Brain microvascular endothelial cell (primary cell): ENCODE measurements at regions not wholly inside any gene's neighbourhood (a gene's known extent, or its start where the extent isn't known, plus 50 kb on each side); places are given as distances from the start of the nearest gene placed in this dataset.

Experiments used
- DNase-seq: peaks from one replicate; pipeline ENCODE4 v3.0.0-alpha.2; 2020
- H3K27ac ChIP-seq: fragments of 250-450 bp; sonication (Bioruptor Pico); 2 replicates; pipeline ENCODE4 v1.5.1; 2020; ENCODE audit warnings: mild to moderate bottlenecking, moderate library complexity
- H3K27me3 ChIP-seq: fragments of 250-450 bp; sonication (Bioruptor Pico); replicated peaks from 2 replicates; pipeline ENCODE4 v1.5.1; 2020; ENCODE audit warnings: mild to moderate bottlenecking
- H3K36me3 ChIP-seq: fragments of 250-450 bp; sonication (Bioruptor Pico); replicated peaks from 2 replicates; pipeline ENCODE4 v1.5.1; 2020; ENCODE audit warnings: mild to moderate bottlenecking
- H3K4me3 ChIP-seq: 2 replicates; pipeline ENCODE4 v1.5.1; 2011; ENCODE audit warnings: low read depth, mild to moderate bottlenecking, control low read depth, low read length, moderate library complexity
- in situ Hi-C: cut with HindIII; loops from 2 replicates; pipeline ENCODE4 v1.10.0; 2017; ENCODE audit warnings: low sequenced_read_pairs, low pct_ligation_motif_present
- TF ChIP-seq, protein P1 (sequence below): IDR thresholded peaks from 2 replicates; pipeline ENCODE4 v1.5.1; 2011; ENCODE audit warnings: low read depth, mild to moderate bottlenecking, moderate library complexity, low read length, control low read depth, inconsistent platforms; ENCODE audit errors: missing control alignments

- no peak overlapping the region for H3K4me3 ChIP-seq
- TF ChIP-seq, protein P1, sequence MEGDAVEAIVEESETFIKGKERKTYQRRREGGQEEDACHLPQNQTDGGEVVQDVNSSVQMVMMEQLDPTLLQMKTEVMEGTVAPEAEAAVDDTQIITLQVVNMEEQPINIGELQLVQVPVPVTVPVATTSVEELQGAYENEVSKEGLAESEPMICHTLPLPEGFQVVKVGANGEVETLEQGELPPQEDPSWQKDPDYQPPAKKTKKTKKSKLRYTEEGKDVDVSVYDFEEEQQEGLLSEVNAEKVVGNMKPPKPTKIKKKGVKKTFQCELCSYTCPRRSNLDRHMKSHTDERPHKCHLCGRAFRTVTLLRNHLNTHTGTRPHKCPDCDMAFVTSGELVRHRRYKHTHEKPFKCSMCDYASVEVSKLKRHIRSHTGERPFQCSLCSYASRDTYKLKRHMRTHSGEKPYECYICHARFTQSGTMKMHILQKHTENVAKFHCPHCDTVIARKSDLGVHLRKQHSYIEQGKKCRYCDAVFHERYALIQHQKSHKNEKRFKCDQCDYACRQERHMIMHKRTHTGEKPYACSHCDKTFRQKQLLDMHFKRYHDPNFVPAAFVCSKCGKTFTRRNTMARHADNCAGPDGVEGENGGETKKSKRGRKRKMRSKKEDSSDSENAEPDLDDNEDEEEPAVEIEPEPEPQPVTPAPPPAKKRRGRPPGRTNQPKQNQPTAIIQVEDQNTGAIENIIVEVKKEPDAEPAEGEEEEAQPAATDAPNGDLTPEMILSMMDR = no peak
- no peak overlapping the region for H3K27ac ChIP-seq
- H3K27me3 ChIP-seq = no peaks in the 10 kb centered on the region
- no peak for DNase-seq
- no peaks in the 10 kb centered on the region for H3K36me3 ChIP-seq
- in situ Hi-C loops = no loop called here
Measured at GRCh38 chr11:116122697-116123472, 618.7 kb upstream of the CADM1 start.

DNA sequence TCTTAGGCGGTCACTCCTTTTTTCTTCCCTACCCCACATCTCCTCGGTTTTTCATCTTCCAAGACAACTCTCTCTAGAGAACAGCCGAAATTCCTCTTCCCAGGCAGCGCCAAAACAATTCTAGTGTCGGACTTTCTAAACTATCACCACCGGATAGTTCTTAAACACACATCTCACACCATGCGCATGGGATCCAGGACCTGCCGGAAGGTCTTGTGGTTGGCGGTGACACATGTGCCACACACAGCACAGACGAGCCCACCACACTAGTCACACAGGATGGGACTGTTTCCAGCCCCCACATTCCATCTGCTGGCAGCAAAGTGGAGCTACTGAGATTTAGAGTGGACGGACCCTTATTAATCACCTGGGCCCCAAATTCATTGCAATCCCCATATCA, 614.9 kb upstream of the CADM1 start:
- TF ChIP-seq, protein P1 = no peak
- in situ Hi-C loops = no loop called here
- Histone ChIP-seq H3K27me3 (no peaks in the 10 kb centered on the region), H3K27ac (no peak overlapping the region), H3K36me3 (no peaks in the 10 kb centered on the region), H3K4me3 (no peak overlapping the region)
- no peak for DNase-seq

DNA sequence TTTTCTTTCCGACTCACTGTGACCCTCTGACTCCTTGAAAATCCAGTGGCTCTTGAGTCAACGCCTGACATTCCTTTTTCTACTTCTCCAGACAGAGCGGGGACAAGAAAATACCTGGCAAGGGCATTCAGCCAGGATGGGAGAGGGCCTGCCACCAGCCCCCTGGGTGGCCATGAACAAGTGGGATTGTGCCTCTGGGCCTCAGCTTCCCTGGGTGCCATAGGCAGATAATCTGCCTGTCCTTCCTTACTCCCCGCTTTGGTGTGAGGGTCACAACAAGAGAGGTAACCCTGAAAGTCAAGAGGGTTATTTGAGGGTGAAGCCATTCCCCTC, 613.9 kb upstream of the CADM1 start:
- in situ Hi-C loops = no loop called here
- DNase-seq = no peak
- Histone ChIP-seq H3K4me3 (no peak overlapping the region), H3K36me3 (no peaks in the 10 kb centered on the region), H3K27ac (no peak overlapping the region), H3K27me3 (no peaks in the 10 kb centered on the region)
- TF ChIP-seq, protein P1 = no peak

DNA sequence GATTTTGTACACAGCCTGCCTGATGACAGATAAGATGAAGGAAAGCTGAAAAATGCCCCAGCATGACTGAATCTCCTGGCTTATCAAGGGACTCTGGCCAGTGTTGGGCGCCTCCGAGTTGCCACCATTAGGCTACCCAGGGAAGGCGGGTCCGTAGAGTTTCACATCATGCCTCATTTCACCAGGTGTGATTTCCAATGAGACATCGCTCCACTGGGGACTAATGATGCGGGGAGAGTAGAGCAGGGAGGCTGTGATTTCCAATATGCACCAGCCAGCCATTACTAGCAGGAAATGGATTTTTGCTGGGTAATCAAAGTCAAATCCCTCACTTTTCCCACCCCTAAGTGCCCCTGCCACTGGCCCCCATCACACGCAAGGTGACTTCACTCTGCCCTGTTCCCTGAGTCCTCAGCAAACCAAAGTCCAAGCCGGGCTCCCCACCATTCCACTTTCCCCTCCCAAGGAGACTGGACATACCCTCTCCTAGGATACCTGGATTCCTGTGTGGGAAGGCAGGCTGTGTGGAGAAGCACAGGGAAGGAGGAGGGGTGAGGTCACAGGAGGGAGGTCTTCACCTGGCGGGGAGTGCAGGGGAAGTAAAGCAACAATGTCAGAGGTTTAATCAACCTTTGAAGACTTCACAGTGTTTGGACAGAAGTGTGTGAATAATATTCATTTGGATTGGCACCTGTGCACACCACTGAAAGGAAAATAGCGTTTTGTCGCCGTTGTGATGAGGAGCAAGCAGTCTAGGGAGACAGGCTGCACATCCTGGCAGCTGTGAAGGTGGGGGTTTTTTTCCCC, 613.3 kb upstream of the CADM1 start:
- Histone ChIP-seq H3K4me3 (no peak overlapping the region), H3K36me3 (no peaks in the 10 kb centered on the region), H3K27ac (no peak overlapping the region), H3K27me3 (no peaks in the 10 kb centered on the region)
- in situ Hi-C loops = no loop called here
- TF ChIP-seq, protein P1 = no peak
- DNase-seq = no peak

- in situ Hi-C loops = no loop called here
- TF ChIP-seq, protein P1 = no peak
- Histone ChIP-seq H3K36me3 (no peaks in the 10 kb centered on the region), H3K27ac (no peak overlapping the region), H3K27me3 (no peaks in the 10 kb centered on the region), H3K4me3 (no peak overlapping the region)
- no peak for DNase-seq
Measured at GRCh38 chr11:116115801-116116200, 611.6 kb upstream of the CADM1 start.
